Inflammatory macrophage (primary cell): ENCODE measurements at regions not wholly inside any gene's neighbourhood (a gene's known extent, or its start where the extent isn't known, plus 50 kb on each side); places are given as distances from the start of the nearest gene placed in this dataset.

Experiments
- DNase-seq, 2 donors: peaks; one replicate each; pipeline ENCODE4 v3.0.0-alpha.2; 2020 to 2022

GRCh38 chr16:50876263-50876662 is 134.4 kb downstream of the CYLD start:
- no peak for DNase-seq

GRCh38 chr16:50868577-50868976 is 126.7 kb downstream of the CYLD start:
- no peak for DNase-seq

GRCh38 chr16:50866806-50867205 is 124.9 kb downstream of the CYLD start:
- DNase-seq = no peak

GRCh38 chr16:50864386-50864785 is 122.5 kb downstream of the CYLD start:
- no peak for DNase-seq

- DNase-seq = no peak
These were observed 121.8 kb downstream of the CYLD start for GRCh38 chr16:50863644-50864144.

GRCh38 chr16:50862818-50863643 is 121.1 kb downstream of the CYLD start:
- DNase-seq = no peak

GRCh38 chr16:50861970-50862411 is 120.1 kb downstream of the CYLD start:
- no peak for DNase-seq

GRCh38 chr16:50861451-50861850 is 119.6 kb downstream of the CYLD start:
- no peak for DNase-seq

- DNase-seq = no peak
These were observed 117.9 kb downstream of the CYLD start for GRCh38 chr16:50859628-50860360.

GRCh38 chr16:50858877-50859627 is 117.2 kb downstream of the CYLD start:
- no peak for DNase-seq

- DNase-seq = no peak
These were observed 116.5 kb downstream of the CYLD start for GRCh38 chr16:50858376-50858775.

GRCh38 chr16:50857881-50858280 is 116.0 kb downstream of the CYLD start:
- DNase-seq = no peak

- DNase-seq = no peak
These were observed 115.1 kb downstream of the CYLD start for GRCh38 chr16:50856991-50857390.

- no peak for DNase-seq
These were observed 111.4 kb downstream of the CYLD start for GRCh38 chr16:50853329-50853728.
